Nephron progenitor cell (in vitro differentiated cells): ENCODE measurements at regions not wholly inside any gene's neighbourhood (a gene's known extent, or its start where the extent isn't known, plus 50 kb on each side); places are given as distances from the start of the nearest gene placed in this dataset.
A peak's percentile ranks its signal among the peaks of the same experiment; 100 is the strongest.

Source experiments
- DNase-seq: peaks from one replicate; pipeline ENCODE4 v3.0.0; 2021
- H3K27ac Mint-ChIP-seq: 2 replicates; pipeline ENCODE4 v1.8.0; 2021; ENCODE audit warnings: mild to moderate bottlenecking, moderate library complexity, mixed read lengths
- H3K27me3 Mint-ChIP-seq: 2 replicates; pipeline ENCODE4 v1.8.0; 2021; ENCODE audit warnings: mild to moderate bottlenecking, low read depth, mixed read lengths; ENCODE audit not compliant: poor library complexity
- H3K36me3 Mint-ChIP-seq: 2 replicates; pipeline ENCODE4 v1.8.0; 2021; ENCODE audit warnings: low read depth, mixed read lengths
- H3K4me1 Mint-ChIP-seq: 2 replicates; pipeline ENCODE4 v1.8.0; 2021; ENCODE audit warnings: mixed read lengths
- H3K4me3 Mint-ChIP-seq: 2 replicates; pipeline ENCODE4 v1.8.0; 2021; ENCODE audit warnings: mild to moderate bottlenecking, moderate library complexity, mixed read lengths
- H3K9me3 Mint-ChIP-seq: 2 replicates; pipeline ENCODE4 v1.8.0; 2021; ENCODE audit warnings: mild to moderate bottlenecking, moderate library complexity, mixed read lengths
- CTCF ChIP-seq: fragments of 200-600 bp; sonication (generic); IDR thresholded peaks from 2 replicates; pipeline ENCODE4 v1.5.0; 2021; ENCODE audit warnings: antibody characterized with exemption

- Mint-ChIP-seq H3K9me3 (no peaks in the 10 kb centered on the region), H3K27me3 (no peaks in the 10 kb centered on the region), H3K4me3 (no peak overlapping the region), H3K36me3 (no peaks in the 10 kb centered on the region), H3K27ac (no peak overlapping the region), H3K4me1 (peaks cover 8% of the 10 kb centered on the region)
- no peak for DNase-seq
- no peak for TF ChIP-seq CTCF
Observed at GRCh38 chr10:94104316-94105000, 110.7 kb downstream of the PLCE1 start.

DNA sequence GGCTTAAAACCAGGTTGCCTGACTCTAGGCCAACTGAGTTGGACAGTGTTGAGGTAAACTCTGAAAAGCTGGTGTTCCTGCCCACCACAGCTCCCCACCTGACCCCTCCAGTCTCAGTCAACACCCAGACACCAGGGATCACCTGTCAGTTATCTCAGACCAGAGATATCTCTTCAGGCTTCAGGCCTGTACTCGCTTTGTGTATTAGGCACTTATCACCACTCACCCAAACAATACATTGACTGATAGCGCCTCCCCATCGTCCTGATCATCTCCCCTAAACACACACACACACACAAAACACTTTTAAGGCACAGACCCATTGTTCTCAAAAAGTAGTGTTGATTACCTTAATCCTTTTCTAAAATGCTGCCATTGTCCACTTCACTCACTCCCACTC is 111.5 kb downstream of the PLCE1 start:
- Mint-ChIP-seq H3K36me3 (no peaks in the 10 kb centered on the region), H3K27ac (no peak overlapping the region), H3K4me3 (no peak overlapping the region), H3K4me1 (peaks cover 8% of the 10 kb centered on the region), H3K27me3 (no peaks in the 10 kb centered on the region), H3K9me3 (no peaks in the 10 kb centered on the region)
- no peak for DNase-seq
- no peak for TF ChIP-seq CTCF

GRCh38 chr10:94107191-94107590 is 113.5 kb downstream of the PLCE1 start:
- peaks cover 8% of the 10 kb centered on the region for H3K4me1 Mint-ChIP-seq
- no peak for TF ChIP-seq CTCF
- H3K9me3 Mint-ChIP-seq = no peaks in the 10 kb centered on the region
- no peak overlapping the region for H3K4me3 Mint-ChIP-seq
- H3K36me3 Mint-ChIP-seq = no peaks in the 10 kb centered on the region
- no peaks in the 10 kb centered on the region for H3K27me3 Mint-ChIP-seq
- H3K27ac Mint-ChIP-seq = no peak overlapping the region
- no peak for DNase-seq

DNA sequence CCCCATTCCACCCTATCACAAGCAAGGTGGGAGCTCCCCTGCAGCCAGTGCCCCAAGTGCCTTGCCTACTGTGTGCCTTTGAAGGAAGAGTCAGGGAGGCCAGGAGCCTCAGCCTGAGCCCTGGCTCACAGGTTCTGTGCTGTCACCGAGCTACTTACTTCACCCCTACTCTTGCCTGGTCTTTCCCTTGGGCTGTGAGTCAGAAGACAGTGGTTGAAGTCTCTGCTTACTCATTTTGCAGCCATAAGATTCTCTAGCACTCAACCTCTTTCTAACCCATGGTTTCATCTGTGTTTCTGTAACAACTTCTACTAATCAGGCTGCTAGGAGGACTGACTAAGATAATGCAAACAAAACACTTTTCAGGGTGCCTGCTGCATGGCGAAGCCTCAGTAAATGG is 114.5 kb downstream of the PLCE1 start:
- H3K27me3 Mint-ChIP-seq = no peaks in the 10 kb centered on the region
- no peaks in the 10 kb centered on the region for H3K9me3 Mint-ChIP-seq
- H3K4me3 Mint-ChIP-seq = no peak overlapping the region
- no peak for TF ChIP-seq CTCF
- peaks cover 8% of the 10 kb centered on the region for H3K4me1 Mint-ChIP-seq
- no peak overlapping the region for H3K27ac Mint-ChIP-seq
- DNase-seq = no peak
- H3K36me3 Mint-ChIP-seq = no peaks in the 10 kb centered on the region

DNA sequence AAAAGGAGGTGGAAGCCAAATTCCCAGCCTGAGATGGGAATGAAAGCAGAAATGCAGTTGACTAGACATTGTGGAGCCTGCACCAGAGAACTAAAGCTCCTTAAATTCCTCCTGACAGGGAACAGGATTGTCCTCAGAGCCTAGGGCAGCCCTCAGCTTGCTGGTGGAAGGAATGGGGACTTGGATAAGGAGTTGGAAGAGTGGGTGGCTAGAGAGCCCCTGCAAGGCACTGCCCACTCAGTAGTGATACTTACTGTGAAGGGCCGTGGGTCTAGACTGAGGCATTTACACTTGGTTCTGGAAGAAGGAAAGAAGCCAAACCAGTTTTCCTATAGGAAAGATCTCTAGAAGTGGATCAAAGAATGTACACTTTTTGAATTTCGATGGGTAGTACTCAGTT is 117.6 kb downstream of the PLCE1 start:
- no peak overlapping the region for H3K4me3 Mint-ChIP-seq
- no peak for DNase-seq
- peaks cover 8% of the 10 kb centered on the region for H3K9me3 Mint-ChIP-seq
- peak overlapping the region; percentile 71 for H3K27ac Mint-ChIP-seq
- no peaks in the 10 kb centered on the region for H3K36me3 Mint-ChIP-seq
- peaks cover 8% of the 10 kb centered on the region for H3K4me1 Mint-ChIP-seq
- TF ChIP-seq CTCF = no peak
- H3K27me3 Mint-ChIP-seq = peaks cover 8% of the 10 kb centered on the region

- no peak overlapping the region for H3K27ac Mint-ChIP-seq
- H3K36me3 Mint-ChIP-seq = no peaks in the 10 kb centered on the region
- DNase-seq = no peak
- TF ChIP-seq CTCF = no peak
- H3K4me1 Mint-ChIP-seq = no peaks in the 10 kb centered on the region
- H3K27me3 Mint-ChIP-seq = peaks cover 8% of the 10 kb centered on the region
- H3K9me3 Mint-ChIP-seq = peaks cover 8% of the 10 kb centered on the region
- H3K4me3 Mint-ChIP-seq = no peak overlapping the region
Observed at GRCh38 chr10:94112321-94112720, 118.6 kb downstream of the PLCE1 start.
